ENCODE measurements at regions not wholly inside any gene's neighbourhood (a gene's known extent, or its start where the extent isn't known, plus 50 kb on each side); places are given as distances from the start of the nearest gene placed in this dataset.

- H3K9me3 ChIP-seq = peaks cover 4% of the 10 kb centered on the region; the same call in 1 of the 2 replicates
- H3K4me1 ChIP-seq = no peaks in the 10 kb centered on the region
- POLR2A ChIA-PET = no interaction called here
- Mint-ChIP-seq H3K9me3 (ENCODE audit: unreplicated experiment) (no peaks in the 10 kb centered on the region), H3K27ac (ENCODE audit: unreplicated experiment) (no peak overlapping the region), H3K4me3 (ENCODE audit: unreplicated experiment) (no peak overlapping the region), H3K36me3 (ENCODE audit: insufficient read depth, unreplicated experiment) (no peaks in the 10 kb centered on the region), H3K4me1 (ENCODE audit: low read depth, unreplicated experiment) (no peaks in the 10 kb centered on the region), H3K27me3 (ENCODE audit: insufficient read depth, unreplicated experiment) (no peaks in the 10 kb centered on the region)
- intact Hi-C loops (cut with micrococcal nuclease; ENCODE audit: unreplicated experiment) = no loop called here
- BruUV-seq (replicated peaks) = no TSS peak
- TF ChIP-seq CTCF (IDR thresholded peaks at IDR 0.05; ENCODE audit: insufficient read depth in 1 of 2, low read depth in 1 of 2, low read length in 1 of 2, severe bottlenecking in 1 of 2, unreplicated experiment in 1 of 2) = no peak
- no peaks in the 10 kb centered on the region for H3K27me3 ChIP-seq (replicated peaks; ENCODE audit: control insufficient read depth, insufficient read depth, low read length)
- no peak overlapping the region for H3K4me3 ChIP-seq (ENCODE audit: low read depth, low read length)
- CTCF ChIA-PET = no interaction called here
- H3K36me3 ChIP-seq (ENCODE audit: control insufficient read depth, insufficient read depth, low read length) = no peaks in the 10 kb centered on the region
- no peak for DNase-seq
These were observed 103.4 kb upstream of the HS3ST1 start for GRCh38 chr4:11532138-11532537.

GRCh38 chr4:11529625-11530201 lies 101.0 kb upstream of the HS3ST1 start:
- Mint-ChIP-seq H3K4me1 (ENCODE audit: low read depth, unreplicated experiment) (no peaks in the 10 kb centered on the region), H3K4me3 (ENCODE audit: unreplicated experiment) (no peak overlapping the region), H3K36me3 (ENCODE audit: insufficient read depth, unreplicated experiment) (no peaks in the 10 kb centered on the region), H3K9me3 (ENCODE audit: unreplicated experiment) (no peaks in the 10 kb centered on the region), H3K27me3 (ENCODE audit: insufficient read depth, unreplicated experiment) (peaks cover 9% of the 10 kb centered on the region), H3K27ac (ENCODE audit: unreplicated experiment) (no peak overlapping the region)
- no peaks in the 10 kb centered on the region for H3K4me1 ChIP-seq
- ChIA-PET POLR2A (no interaction called here), CTCF (no interaction called here)
- H3K36me3 ChIP-seq (ENCODE audit: control insufficient read depth, insufficient read depth, low read length) = no peaks in the 10 kb centered on the region
- TF ChIP-seq CTCF (IDR thresholded peaks at IDR 0.05; ENCODE audit: insufficient read depth in 1 of 2, low read depth in 1 of 2, low read length in 1 of 2, severe bottlenecking in 1 of 2, unreplicated experiment in 1 of 2) = no peak
- DNase-seq = no peak
- H3K4me3 ChIP-seq (ENCODE audit: low read depth, low read length) = no peak overlapping the region
- peaks cover 4% of the 10 kb centered on the region; the same call in 1 of the 2 replicates for H3K9me3 ChIP-seq
- intact Hi-C loops (cut with micrococcal nuclease; ENCODE audit: unreplicated experiment) = no loop called here
- no peaks in the 10 kb centered on the region for H3K27me3 ChIP-seq (replicated peaks; ENCODE audit: control insufficient read depth, insufficient read depth, low read length)
- BruUV-seq (replicated peaks) = no TSS peak

GRCh38 chr4:11525085-11525484 lies 96.4 kb upstream of the HS3ST1 start:
- peaks cover 12% of the 10 kb centered on the region for H3K27me3 Mint-ChIP-seq (ENCODE audit: insufficient read depth, unreplicated experiment)
- no peak for TF ChIP-seq CTCF (IDR thresholded peaks at IDR 0.05; ENCODE audit: insufficient read depth in 1 of 2, low read depth in 1 of 2, low read length in 1 of 2, severe bottlenecking in 1 of 2, unreplicated experiment in 1 of 2)
- no peak overlapping the region for H3K27ac Mint-ChIP-seq (ENCODE audit: unreplicated experiment)
- ChIA-PET CTCF (no interaction called here), POLR2A (no interaction called here)
- H3K4me3 ChIP-seq (ENCODE audit: low read depth, low read length) = no peak overlapping the region
- no peak overlapping the region for H3K4me3 Mint-ChIP-seq (ENCODE audit: unreplicated experiment)
- intact Hi-C loops (cut with micrococcal nuclease; ENCODE audit: unreplicated experiment) = no loop called here
- H3K9me3 ChIP-seq = no peaks in the 10 kb centered on the region
- no peaks in the 10 kb centered on the region for H3K9me3 Mint-ChIP-seq (ENCODE audit: unreplicated experiment)
- H3K36me3 Mint-ChIP-seq (ENCODE audit: insufficient read depth, unreplicated experiment) = no peaks in the 10 kb centered on the region
- BruUV-seq (replicated peaks) = no TSS peak
- H3K27me3 ChIP-seq (replicated peaks; ENCODE audit: control insufficient read depth, insufficient read depth, low read length) = no peaks in the 10 kb centered on the region
- H3K4me1 Mint-ChIP-seq (ENCODE audit: low read depth, unreplicated experiment) = no peaks in the 10 kb centered on the region
- no peak for DNase-seq
- no peaks in the 10 kb centered on the region for H3K36me3 ChIP-seq (ENCODE audit: control insufficient read depth, insufficient read depth, low read length)
- H3K4me1 ChIP-seq = no peaks in the 10 kb centered on the region

All from Caco-2 (cell line).